ENCODE measurements at regions not wholly inside any gene's neighbourhood (a gene's known extent, or its start where the extent isn't known, plus 50 kb on each side); places are given as distances from the start of the nearest gene placed in this dataset.

DNA sequence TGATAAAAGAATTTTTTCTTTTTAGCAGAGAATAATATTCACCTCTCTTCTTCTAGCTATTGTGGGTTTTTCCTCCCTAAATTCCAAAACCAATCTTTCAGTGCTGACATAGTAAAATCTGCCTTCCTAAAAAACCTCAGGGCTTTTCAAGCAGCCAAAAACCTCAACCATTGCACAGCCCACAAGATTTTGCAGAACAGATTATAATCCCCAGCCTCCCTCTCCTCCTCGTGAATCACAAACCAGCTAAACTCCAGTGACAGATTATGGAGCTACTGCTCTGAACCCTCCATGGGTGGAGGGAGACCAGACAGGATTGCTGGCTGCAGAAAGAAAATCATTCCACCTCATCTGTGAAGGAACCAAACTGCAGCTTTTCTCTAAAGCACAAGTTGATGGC lies 341.6 kb downstream of the SOX9 start:
- TF ChIP-seq EZH2 (IDR thresholded peaks at IDR 0.05) (no peak), POLR2AphosphoS5 (IDR thresholded peaks at IDR 0.05; ENCODE audit: borderline replicate concordance, low read depth, low read length) (no peak)

All from SK-N-MC (cell line).